ENCODE measurements at regions not wholly inside any gene's neighbourhood (a gene's known extent, or its start where the extent isn't known, plus 50 kb on each side); places are given as distances from the start of the nearest gene placed in this dataset.
"Not testable (repeated sequence)": the region's sequence is repeated elsewhere in the genome, so short reads cannot be mapped to it uniquely, and the experiment has no call there.

DNA sequence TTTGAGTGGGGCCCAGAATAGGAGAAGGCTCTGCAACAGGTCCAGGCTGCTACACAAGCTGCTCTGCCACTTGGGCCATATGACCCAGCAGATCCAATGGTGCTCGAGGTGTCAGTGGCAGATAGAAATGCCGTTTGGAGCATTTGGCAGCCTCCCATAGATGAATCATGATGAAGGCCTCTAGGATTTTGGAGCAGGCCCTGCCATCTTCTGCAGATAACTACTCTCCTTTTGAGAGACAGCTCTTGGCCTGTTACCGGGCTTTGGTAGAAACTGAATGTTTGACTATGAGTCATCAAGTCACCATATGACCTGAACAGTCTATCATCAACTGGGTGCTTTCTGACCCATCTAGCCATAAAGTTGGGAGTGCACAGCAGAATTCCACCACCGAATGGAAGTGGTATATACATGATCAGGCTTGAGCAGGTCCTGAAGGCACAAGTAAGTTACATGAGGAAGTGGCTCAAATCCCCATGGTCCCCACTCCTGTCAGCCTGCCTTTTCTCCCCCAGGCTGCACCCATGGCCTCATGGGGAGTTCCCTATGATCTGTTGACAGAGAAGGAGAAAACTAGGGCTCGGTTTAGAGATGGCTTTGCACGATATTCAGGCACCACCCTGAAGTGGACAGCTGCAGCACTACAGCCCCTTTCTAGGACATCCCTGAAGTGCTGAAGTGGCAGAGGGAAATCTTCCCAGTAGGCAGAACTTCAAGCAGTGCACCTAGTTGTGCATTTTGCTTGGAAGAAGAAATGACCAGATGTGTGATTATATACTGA, 971.4 kb downstream of the MCTP2 start:
- no peak for DNase-seq

DNA sequence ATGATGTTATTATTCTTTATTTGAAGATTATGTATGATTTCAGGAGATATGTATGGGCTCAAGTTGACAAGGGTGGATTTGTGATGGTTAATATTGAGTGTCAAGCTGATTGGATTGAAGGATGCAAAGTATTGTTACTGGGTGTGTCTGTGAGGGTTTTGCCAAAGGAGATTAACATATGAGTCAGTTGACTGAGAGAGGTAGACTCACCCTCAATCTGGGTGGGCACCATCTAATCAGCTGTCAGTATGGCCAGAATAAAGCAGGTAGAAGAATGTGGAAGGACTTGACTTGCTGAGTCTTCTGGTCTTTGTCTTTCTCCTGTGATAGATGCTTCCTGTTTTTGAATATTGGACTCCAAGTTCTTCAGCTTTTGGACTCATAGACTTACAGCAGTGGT, 973.7 kb downstream of the MCTP2 start:
- DNase-seq, result no peak

DNA sequence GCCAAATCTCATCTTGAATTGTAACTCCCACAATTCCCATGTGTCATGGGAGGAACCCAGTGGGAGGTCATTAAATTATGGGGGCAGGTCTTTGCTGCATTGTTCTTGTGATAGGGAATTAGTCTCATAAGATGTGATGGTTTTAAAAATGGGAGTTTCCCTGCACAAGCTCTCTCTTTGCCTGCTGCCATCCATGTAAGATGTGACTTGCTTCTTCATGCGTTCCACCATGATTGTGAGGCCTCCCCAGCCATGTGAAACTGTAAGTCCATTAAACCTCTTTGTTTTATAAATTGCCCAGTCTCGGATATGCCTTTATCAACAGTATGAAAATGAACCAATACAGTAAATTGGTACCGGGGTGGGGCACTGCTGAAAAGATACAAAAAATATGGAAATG, 974.5 kb downstream of the MCTP2 start:
- DNase-seq, result not testable (repeated sequence)

DNA sequence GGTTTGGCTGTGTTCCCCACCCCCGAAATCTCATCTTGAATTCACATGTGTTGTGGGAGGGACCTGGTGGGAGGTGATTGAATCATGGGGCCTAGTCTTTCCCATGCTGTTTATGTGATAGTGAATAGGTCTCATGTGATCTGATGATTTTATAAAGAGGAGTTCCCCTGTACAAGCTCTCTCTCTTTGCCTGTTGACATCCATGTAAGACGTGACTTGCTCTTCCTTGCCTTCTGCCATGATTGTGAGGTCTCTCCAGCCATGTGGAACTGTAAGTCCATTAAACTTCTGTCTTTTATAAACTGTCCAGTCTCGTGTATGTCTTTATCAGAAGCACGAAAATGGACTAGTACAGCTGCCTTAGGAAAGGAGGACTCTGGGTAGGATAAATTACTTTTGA, 976.7 kb downstream of the MCTP2 start:
- no peak for DNase-seq

DNA sequence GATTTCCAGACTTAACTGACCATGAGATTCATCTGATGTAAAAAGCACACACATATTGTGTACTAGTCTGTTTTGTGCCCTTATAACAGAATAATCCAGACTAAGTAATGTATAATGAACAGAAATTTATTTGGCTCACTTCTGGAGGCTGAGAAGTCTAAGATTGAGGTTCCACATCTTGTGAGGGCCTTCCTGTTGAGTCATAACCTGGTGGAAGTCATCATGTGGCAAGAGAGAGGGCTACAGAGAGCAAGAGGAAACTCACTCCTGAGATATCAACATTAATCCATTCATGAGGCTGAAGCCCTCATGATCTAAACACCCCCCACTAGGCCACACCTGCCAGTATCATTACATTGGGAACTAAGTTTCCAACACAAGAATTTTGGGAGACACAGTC, 977.6 kb downstream of the MCTP2 start:
- DNase-seq, result no peak

DNA sequence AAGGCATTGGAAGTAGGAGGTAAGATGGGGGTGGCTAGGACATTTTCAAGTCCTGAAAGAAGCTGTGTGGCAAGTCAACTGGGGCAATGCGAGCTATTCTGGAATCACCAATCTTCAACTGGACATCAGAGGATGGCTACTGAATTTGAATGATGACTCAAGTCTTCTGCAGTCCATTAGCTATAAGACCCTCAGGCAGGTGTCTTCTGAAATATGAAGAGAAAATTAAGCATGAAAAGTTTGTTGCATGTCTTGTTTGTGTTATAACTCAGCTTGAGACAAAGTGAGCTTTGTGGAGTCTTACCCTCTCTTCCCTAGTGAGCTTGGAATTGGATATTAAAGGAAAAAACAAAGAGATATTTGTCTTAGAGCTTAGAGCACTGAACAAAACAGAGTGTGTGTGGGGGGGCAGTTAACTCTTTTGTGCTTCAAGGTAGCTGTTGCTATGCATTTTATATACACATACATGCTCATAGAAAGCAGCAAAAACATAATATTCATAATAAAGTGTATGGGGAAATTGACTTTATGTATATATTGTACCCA, 979.1 kb downstream of the MCTP2 start:
- no peak for DNase-seq

DNA sequence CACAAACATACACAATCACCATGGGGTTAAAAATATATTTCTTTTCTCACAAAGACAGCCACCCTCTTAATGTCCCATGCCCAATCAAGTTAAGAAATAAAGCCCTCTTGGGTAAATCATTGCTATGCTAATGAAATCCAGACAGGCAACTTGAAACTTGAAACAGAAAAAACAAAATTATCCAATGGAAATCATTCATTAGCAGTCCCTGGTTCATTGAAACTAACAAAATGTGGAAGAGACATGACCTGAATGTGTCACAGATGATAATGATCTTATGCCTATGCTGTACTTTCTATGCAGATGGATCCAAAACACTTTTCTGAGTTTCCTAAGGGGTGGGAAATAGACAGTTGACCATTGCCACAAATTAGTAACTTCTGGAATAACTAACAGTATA, 983.7 kb downstream of the MCTP2 start:
- no peak for DNase-seq

DNA sequence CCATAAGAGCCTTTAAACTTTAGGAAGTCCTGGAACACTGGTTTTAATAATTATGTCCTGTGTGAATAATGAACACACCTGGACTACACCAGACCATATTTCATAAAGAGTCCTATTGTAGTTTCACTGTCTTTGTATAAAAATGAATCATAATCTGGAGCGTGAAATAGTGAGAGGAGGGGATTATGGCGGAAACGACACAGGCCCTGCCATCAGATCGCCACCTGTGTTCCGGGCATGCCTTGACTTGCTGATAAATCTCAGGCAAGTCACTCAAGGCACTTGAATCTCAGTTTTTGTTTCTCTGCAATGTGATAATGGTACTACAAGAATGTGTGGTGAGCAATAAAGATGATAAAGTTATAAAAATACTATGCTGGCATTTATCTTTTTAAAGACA, 995.5 kb downstream of the MCTP2 start:
- no peak for DNase-seq

DNA sequence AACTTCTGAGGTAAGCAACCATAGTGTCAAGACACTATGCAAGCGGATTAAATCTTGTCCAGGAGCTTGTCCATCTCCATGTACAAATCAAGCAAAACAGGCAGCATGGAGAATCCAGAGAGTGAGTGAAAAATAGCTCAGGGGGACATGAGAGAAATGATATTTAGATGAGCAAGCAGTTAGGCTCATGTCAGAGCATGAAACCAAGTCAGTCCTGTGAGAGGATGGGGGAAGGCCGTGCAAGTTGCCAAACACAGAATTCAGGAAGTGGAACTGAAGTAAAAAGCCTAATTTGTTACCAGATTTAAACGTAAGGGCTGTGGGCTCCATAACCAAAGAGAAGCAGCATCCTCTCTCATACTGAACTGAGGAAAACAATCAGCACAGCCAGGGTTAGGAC, 995.9 kb downstream of the MCTP2 start:
- no peak for DNase-seq

DNA sequence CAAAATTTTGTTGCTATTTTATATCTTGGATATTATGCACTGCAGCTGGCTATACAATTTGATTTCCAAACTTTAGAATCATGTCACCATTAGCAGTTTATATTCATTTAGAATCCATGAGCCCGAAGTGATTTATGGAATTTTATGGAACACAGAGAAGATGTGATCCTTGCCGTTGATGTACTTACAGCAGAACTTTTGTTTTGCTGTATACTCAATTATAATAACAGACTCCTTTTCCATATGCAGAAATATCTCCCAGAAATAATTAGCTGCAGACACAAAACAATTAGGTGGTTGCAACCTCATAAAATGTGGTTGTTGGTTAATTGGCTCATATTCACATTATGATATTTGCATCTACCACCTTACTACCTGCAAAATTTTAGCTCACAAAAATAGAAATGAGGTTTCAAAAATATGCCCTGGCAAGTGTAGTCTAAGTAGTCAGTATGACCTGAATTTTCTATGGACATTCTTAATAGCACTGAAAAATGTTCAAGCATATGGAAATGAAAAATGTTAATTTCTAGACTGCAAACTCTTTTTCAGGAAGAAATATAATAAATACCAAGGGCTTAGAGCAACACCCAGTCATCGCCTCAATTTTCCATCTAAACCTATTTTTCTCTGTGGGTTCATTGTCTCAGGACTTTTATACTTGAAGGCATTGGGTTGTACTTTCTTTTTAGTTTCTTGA, 997.6 kb downstream of the MCTP2 start:
- DNase-seq, result no peak

DNA sequence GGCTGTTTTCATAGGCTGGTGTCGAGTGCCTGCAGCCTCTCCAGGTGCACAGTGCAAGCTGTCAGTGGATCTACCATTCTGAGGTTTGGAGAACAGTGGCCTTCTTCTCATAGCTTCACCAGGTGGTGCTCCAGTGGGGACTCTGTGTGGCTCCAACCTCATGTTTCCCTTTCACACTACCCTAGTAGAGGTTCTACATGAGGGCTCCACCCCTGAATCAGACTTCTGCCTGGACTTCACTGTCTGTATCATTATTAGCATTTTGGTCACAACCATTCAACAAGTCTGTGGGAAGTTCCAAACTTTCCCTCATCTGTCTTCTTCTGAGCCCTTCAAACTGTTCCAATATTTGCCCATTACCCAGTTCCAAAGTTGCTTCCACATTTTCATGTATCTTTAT, 1003.7 kb downstream of the MCTP2 start:
- no peak for DNase-seq

DNA sequence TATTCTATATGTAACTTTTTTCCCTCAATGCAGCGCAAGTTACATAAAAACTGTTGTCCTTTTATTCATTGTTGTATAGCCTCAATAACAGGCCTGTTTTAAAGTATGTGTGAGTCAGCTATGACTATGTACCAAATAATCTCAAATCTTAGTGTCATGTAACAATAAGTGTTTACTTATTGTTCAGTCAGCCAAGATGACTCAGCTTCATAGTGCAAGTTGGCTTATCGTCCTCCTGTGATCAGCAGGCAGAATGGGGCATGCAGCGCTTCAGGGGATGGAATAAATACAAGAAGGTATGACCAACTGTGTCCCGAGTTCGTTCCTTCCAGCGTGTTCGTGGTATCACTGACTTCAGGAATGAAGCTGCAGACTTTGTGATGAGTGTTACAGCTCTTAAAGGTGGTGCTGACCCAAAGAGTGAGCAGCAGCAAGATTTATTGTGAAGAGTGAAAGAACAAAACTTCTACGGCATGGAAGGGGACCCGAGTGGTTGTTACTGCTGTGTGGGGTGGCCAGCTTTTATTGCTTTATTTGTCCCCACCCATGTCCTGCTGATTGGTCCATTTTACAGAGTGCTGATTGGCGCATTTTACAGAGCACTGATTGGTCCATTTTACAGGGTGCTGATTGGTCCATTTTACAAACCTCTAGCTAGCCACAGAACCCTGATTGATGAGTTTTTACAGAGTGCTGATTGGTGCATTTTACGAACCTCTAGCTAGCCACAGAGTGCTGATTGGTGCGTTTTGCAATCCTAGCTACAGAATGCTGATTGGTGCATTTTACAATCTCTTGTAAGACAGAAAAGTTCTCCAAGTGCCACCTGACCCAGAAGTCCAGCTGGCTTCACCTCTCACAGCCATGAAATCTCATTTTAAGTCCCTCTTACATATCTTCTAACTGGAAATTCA, 1016.0 kb downstream of the MCTP2 start:
- DNase-seq, result no peak

DNA sequence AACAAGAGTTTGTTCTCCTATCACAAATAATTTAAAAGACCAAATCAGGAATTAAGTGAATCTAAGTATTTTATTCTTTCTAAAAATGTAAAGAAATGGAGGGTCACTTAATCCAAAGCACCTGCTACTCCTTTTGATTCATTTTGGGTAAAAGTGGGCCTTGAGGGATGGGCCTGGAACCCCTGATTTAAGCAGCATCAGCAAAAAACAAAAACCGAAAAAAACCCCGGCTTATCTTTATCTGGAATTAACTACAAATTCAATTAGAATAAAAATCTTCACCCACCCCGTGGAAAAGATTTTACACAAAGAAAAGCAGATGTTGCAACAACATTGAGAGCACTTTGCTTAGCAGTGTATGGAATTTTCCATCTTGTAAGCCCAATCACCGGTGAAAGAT, 1018.2 kb downstream of the MCTP2 start:
- no peak for DNase-seq

DNA sequence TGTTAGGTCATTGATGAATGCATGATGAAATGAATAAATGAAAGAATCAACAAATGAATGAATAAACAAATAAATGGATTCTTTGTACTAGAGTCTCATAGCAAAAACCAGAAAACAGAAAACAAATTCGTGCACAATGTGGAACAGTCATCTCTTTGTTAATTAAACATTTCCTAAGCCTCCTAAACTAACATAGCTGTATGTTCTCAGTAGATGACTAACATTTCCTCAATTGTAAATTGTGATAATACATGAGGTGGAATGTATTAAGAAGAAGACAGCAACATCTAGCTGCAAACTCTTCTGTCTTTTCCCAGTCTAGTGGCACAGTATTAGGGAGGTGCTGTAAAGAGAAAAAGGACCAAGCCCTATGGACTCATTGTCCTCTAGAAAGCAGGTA, 1021.0 kb downstream of the MCTP2 start:
- DNase-seq, result no peak

DNA sequence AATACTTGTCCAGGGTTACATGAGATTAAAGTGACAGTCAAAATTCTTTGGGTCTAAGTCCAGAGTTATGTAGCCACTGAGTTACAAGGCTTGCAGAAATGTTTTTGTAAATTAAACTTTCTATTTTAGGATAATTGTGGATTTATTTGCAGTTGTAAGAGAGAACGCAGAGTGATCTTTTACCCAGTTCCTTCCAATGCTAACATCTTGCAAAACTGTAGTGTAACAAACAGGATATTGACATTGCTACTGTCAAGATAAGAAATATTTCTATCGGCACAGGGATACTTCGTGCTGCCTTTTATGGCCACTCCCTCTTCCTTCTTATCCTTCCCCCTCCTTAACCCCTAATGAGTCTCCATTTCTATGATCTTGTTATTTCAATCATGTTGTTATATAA, 1022.9 kb downstream of the MCTP2 start:
- DNase-seq, result no peak

DNA sequence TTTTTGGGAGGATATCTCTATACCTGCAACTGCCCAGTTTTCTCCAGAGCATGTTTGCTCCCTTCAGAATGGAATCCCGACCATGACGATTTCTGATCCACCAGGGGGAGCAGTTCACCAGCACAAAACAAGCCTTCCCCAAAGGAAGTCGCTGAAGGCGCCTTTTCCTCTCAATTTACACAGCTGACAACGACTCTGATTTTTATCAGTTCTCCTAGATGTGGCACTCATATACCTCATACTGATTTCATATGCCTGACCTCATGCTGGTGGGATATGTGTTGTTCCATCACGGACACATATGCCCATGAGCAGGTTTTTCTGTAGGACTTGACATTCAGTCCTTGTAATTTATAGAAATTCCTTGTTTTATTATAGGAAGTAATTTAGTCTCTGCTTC, 1028.2 kb downstream of the MCTP2 start:
- DNase-seq, result peak; percentile 18

DNA sequence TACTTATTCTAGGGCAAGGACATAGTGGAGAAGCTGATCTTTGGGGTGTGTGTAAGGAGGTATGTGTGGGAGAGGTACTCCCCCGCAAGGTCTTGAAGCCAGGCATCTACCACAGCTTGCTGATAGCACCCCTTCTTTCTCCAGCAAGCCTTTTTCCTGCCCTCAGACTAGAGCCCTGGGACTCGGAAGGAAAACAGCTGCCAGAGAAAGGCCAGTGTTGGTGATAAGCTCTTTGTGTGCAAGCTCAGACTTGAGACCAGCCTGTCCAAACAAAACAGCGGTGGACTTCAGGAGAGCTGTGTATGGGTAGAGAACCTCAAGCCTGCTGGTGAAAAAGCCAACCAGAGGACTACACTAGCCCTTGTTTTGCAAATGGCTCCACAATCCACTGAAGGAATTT, 1028.6 kb downstream of the MCTP2 start:
- no peak for DNase-seq

DNA sequence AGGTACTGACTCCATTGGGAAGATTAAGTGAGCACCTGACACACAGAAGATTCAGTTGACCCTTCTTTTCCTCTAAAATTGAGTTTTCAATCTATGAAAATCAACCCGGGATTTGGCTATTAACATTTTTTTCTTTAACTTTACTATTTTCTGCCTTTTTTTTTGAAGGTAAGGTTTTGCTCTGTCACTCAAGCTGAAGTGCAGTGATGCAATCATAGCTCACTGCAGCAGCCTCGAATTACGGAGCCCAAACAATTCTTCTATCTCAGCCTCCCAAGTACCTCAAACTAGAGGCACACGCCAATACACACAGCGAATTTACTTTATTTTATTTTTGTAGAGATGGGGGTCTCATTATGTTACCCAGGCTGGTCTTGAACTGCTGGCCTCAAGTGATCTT, 1029.5 kb downstream of the MCTP2 start:
- DNase-seq, result no peak

DNA sequence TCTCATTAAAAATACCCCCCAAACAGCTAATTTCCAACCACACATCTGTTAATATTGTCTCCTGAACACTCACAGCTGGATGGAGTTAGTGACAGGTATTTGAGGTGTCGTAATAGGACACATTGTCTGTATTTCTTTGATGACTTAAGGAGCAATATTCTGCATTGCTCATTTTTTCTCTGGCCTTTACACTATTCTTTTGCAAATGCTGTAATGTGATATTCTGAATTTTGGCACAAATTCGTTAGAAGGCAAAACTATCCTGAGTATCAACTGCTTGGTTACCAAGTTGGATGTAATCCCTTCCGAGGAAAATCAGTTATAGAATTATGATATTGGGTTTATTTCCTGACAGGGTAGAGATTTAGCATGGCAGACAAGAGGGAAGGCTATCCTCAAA, 1030.2 kb downstream of the MCTP2 start:
- DNase-seq, result no peak

DNA sequence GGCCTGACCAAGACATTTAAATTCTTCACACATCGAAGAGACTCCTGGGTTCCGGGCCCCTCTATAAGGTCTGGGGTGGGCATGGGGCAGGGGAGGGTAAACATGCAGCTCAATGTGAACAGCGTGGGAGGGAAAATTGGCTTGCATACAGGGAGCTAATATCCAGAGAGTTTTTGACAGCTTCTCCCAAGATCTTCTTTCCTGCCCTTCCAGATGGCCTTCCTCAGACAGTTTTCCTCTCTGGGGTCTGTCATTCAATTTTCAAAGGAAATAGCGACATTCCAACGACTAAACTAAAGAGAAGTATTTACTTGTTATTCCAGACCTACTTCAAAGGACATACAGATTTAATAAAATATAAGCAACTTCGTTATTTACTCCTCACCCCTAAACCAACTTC, 1030.6 kb downstream of the MCTP2 start:
- no peak for DNase-seq

DNA sequence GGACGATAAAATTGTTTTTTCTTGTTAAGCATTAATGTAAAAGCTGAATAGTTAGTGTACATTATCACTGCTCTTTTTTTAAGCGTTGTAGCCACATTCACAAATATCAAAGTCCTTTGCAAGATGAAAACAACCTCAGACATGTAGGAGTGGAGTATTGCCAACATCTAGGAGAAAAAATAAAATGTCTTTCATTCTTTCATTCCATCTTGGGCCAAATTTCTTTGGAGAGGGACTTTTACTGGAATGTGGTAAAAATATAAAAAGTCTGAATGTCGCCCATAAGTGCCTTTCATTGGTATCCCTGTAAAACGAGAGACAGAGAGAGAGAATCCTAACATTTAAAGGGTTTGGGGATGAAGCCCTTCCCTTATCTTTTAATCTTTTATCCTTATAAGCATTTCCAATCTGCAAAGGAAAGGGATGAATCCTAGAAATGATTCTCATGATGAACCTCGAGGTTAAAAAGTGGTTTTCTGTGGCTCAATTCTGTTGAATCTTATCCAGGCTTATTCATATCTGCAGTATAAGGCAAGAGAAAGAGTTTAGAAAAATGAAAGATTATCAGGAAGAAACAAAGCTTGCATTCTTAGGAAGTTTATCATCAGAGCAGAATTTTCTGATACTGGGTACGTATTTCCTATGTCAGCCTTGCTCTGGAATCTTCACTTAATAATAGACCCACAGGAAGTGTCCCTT, 1031.7 kb downstream of the MCTP2 start:
- DNase-seq, result no peak

DNA sequence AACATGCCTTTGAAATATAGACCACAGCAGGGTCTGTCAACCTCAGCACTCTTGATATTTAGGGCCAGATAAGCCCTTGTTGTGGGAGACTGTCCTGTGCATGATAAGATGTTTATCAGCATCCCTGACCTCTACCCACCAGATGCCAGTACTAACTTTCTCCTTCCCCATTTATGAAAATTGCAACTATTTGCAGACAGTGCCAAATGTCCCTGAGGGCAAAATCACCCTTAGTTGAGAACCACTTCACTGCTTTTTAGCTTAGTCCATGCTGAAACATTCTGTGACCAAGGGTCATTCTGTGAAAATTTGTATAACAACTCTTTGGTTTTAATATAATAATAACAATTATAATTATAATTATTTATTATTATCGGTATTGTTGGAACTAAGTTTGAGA, 1032.4 kb downstream of the MCTP2 start:
- DNase-seq, result no peak

All from NCI-H1092 treated with DMSO at 0.1 percent for 48 hours (cell line).